Sigmoid colon (tissue), 3 donors: ENCODE measurements at regions not wholly inside any gene's neighbourhood (a gene's known extent, or its start where the extent isn't known, plus 50 kb on each side); places are given as distances from the start of the nearest gene placed in this dataset.

Source experiments
- CTCF ChIP-seq, 4 experiments: fragments of 450-650 bp in 3 of 4; fragments of 200-600 bp in 1 of 4; IDR thresholded peaks; one replicate each; pipeline ENCODE4 v1.5.1; 2016 to 2019; ENCODE audit warnings: antibody characterized with exemption in 4 of 4, mild to moderate bottlenecking in 3 of 4, moderate library complexity in 2 of 4
- POLR2A ChIP-seq, 2 donors: fragments of 450-650 bp; IDR thresholded peaks; one replicate each; pipeline ENCODE4 v1.6.1; 2016; ENCODE audit warnings: antibody characterized with exemption in 2 of 2, mild to moderate bottlenecking in 2 of 2, moderate library complexity in 2 of 2

GRCh38 chr5:159619826-159620225 lies 289.5 kb upstream of the IL12B start:
- no peak for TF ChIP-seq POLR2A (IDR thresholded peaks at IDR 0.05)
- no peak for TF ChIP-seq CTCF (IDR thresholded peaks at IDR 0.05)
